ENCODE measurements at regions not wholly inside any gene's neighbourhood (a gene's known extent, or its start where the extent isn't known, plus 50 kb on each side); places are given as distances from the start of the nearest gene placed in this dataset.
"Not testable (repeated sequence)": the region's sequence is repeated elsewhere in the genome, so short reads cannot be mapped to it uniquely, and the experiment has no call there.

DNA sequence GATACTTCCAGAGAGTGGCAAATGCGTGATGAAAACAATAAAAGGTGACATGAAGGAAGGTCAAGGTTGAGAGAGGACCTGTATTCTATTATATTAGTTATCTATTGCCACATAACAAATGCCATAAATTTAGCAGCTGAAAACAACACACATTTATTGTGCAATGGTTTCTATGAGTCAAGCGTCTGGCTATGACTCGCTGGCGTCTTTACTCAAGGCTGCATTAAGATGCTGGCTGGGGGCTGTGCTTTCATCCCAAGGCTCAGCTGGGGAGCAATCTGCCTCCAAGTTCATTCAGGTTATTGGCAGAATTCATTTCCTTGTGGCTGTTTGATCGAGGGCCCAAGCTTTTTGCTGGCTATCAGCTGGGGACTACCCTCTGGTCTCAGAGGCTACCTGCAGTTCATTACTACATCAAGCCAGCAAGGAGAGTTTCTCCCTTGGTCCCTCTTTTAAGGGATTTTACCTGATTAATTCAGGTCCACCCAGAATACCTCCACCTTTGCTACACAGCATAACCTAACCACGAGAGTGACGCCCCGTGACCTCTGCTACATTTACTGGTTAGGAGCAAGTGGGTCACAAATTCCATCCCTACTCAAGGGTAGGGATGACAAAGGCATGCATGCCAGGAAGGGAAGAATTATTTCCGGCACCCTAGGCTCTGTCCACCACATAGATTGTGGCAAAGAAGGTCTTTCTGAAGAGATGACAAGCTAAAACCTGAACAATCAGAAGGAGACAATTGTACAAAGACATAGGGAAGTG, 549.1 kb downstream of the MN1 start:
- no peak for DNase-seq (ENCODE audit: low read depth)

- no peak for DNase-seq (ENCODE audit: low read depth)
Measured at GRCh38 chr22:27253108-27253902, 548.3 kb downstream of the MN1 start.

DNA sequence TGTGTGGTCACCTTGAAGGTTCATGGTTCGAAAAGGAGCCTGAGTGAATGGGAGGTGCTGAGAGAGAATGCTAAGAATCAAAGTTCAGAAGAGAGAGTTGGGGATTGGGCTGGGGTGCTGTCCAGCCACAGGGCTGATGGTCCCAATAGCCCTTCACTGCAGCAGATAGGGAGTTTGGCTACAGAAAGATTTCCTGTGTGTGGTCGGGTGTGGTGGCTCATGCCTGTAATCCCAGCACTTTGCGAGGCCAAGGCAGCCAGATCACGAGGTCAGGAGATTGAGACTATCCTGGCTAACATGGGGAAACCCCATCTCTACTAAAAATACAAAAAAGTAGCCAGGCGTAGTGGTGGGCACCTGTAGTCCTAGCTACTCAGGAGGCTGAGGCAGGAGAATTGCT, 547.5 kb downstream of the MN1 start:
- not testable (repeated sequence) for DNase-seq (ENCODE audit: low read depth)

DNA sequence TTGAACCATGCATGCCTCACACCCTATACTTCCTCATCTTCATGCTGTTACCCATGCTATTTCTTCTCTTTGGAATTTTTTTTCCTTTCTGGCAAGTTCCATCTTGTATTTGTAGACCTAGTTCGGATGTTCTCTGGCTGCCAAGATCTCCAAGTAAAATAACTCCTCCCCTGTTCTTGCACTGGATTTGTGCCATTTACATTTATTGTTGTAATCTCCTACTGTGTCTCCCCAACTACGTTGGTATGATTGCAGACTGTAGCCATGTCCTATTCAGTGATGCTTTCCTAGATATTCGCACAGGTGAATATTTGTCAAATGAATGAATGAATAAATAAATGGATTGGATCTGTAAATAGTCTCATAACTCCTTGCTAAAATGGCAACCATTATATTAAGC, 546.0 kb downstream of the MN1 start:
- no peak for DNase-seq (ENCODE audit: low read depth)

GRCh38 chr22:27257987-27258386, 543.6 kb downstream of the MN1 start:
- no peak for DNase-seq (ENCODE audit: low read depth)

- DNase-seq (ENCODE audit: low read depth) = no peak
Measured at GRCh38 chr22:27258616-27259172, 542.9 kb downstream of the MN1 start.

DNA sequence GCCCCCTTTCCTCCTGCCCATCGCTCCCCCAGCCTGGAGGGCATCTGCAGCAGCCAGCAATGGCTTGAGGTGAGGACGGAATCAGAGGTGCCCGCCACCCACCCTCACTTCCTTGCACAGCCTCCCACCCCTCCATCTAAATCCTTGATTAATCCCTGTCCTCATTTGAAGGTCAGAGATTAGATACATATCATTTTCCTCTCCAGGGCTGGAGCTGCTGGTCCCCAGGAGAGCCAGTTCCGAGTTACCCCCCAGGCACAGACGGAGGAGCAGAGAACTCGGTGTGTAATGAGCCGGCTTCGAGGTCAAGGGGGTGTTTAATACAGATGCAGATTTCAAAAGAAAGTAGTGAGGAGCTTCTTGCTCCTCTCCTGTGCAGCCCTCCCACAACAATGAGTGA, 542.1 kb downstream of the MN1 start:
- no peak for DNase-seq (ENCODE audit: low read depth)

GRCh38 chr22:27260087-27260698, 541.4 kb downstream of the MN1 start:
- DNase-seq (ENCODE audit: low read depth) = no peak

DNA sequence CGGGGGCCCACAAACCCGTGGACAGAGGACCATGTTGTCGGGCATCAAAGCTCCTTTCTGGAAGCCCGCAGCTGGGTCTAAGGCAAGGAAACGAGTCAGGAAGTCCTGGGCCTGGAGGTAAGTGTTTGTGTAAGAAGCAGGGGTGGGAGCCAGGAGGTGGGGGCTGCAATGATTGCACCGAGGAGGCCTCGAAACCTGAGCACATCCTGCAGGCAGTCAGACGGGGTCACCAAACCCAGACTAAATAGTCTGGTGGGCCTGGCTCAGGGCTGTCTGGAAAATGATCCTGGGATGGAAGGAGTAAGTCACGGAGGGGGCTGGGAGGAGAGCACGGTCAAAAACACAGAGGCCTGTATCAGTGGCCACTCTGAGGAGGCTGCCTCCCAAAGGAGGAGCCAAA, 539.2 kb downstream of the MN1 start:
- DNase-seq (ENCODE audit: low read depth) = no peak

DNA sequence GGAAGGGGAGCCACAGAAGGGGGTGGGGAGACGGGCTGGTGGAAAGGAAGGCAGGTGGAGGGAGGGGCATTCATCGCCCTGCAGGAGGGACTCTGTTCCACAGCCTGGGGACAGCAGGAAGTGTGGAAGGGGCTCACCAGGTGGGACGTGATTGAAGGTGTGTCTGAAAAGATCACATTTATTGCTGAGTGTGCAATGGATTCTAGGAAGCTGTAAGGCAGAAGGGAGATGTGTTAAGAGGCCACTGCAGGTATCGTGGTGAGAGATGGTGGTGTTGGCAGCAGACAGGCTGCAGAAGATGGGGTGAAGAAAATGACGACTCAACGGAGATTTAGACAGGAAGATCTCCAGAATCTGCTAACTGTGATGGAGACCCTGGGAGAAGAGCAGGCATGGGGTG, 537.4 kb downstream of the MN1 start:
- DNase-seq (ENCODE audit: low read depth) = no peak

DNA sequence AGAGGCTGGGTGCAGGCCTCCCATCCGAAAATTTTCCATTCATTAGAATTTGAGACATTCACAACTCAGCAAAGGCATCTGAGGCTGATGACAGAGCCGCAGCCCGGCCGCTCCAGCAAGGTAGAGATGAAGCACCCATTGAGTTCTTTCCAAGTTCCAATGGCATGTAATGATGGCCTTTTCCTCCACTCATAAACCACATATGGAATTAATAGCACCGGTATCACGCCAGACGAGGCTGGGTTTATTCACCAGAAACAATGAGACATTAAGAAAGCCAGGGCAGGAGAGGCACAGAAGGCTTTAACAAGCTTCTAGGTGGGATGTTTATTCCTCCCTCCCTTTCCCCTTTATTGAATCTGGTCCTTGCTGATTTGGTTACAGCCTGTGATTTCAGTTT, 534.4 kb downstream of the MN1 start:
- no peak for DNase-seq (ENCODE audit: low read depth)

DNA sequence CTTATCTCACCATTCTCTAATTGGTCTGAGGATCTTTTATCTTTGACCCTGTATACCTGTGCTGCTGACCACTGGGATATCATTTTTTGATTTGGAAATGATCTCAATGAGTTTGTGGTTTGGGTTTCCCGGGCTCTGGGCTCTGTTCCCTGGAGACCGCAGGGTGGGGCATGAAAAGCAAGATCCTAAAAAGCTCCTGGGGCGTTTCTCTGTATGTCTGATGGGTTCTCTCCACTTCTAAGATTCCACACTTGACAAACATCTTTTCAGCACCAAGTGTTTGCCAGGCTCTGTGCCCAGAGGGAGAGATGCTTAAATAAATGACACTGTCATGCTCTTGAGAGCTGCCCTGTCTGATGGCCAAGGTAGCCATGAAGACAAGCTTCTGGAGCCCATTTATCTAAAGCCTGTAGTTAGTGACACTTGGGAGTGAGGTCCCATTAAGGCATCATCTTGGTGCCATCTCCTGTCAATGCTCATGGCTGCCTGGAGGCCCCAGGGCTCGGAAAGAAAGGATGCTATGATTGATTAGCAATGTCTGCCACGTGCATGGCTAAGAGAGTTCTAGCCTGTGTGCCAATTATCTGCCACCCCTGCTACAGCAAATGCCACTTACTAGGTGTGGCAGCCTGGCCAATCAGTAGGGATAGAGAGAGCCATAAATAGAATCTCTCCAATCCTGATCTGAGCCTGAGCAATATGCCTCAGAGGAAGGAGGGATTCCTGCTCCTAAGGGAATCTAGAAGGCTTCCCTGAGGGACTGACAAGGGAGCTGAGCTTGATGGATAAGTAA, 531.6 kb downstream of the MN1 start:
- no peak for DNase-seq (ENCODE audit: low read depth)

- no peak for DNase-seq (ENCODE audit: low read depth)
Measured at GRCh38 chr22:27270818-27271510, 530.6 kb downstream of the MN1 start.

- no peak for DNase-seq (ENCODE audit: low read depth)
Measured at GRCh38 chr22:27273436-27273835, 528.1 kb downstream of the MN1 start.

- no peak for DNase-seq (ENCODE audit: low read depth)
Measured at GRCh38 chr22:27273853-27274252, 527.7 kb downstream of the MN1 start.

DNA sequence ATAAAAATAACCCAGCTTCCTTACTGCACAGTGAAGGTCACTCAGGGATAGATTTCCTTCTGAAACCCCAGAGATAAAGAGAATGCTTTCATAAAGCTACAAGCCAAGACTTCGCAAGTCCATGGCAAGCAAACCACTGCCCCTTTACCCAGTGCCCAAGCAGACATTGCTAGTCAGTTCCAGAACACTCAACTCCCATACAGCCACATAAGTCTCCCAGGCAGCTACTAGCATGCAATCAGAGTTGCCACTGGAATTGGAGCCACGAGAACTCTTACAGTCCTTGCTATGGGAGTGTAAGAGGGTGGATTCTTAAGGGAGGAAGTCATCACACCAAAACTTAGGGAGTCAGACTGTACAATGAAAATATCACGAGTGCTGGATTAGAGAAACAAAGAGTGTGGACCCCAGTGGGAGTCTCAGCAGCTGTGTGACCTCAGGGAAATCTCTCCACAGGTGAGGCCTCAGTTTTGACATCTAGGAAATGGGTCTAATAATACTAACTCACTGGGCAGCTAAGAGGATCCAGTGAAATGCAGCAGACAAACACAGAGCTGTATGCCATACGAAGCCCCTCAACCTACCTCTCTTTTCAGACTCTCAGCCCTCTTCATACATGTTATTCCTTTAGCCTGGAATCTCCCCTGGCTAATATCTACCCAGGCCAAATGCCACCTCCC, 526.6 kb downstream of the MN1 start:
- DNase-seq (ENCODE audit: low read depth) = no peak

- no peak for DNase-seq (ENCODE audit: low read depth)
Measured at GRCh38 chr22:27278946-27279345, 522.6 kb downstream of the MN1 start.

- DNase-seq (ENCODE audit: low read depth) = no peak
Measured at GRCh38 chr22:27283240-27283639, 518.3 kb downstream of the MN1 start.

DNA sequence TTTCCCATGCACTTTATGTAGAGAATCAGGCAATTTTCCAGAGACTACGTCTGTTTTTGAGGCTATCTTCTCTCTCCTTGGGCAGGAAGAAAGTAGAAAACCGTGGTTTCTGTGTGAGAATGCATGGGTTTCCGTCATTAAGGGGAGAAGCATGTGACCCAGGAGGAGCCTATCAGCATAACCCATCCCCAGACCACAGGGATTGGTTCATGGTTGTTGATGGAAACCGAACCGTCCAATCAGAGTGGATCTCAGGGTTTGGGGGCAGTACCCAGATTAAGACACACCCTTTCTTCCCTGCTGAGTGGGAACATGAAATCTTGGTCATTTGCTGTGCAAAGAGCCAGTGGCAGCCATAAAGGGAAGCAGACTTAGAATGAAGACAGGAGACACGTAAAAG, 517.8 kb downstream of the MN1 start:
- DNase-seq (ENCODE audit: low read depth) = no peak

GRCh38 chr22:27284324-27284723, 517.2 kb downstream of the MN1 start:
- DNase-seq (ENCODE audit: low read depth) = no peak

DNA sequence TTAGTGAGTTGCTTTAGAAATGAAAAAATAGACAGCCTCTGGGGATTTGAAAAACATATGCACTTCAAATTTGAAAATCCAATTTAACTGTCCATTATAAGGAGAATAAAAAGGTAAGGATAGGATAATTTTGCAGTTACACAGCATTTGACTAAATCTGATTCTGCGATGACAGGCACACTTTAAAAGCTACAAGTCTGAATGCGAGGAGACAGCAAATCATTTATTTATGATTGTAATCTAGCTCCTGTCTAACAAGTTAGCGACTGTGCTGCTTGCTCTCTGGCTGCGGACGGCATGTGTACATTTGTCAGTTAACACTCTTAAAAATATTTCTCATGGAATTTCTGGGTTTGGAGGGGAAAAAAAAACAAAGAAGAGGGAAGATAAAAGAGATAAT, 514.8 kb downstream of the MN1 start:
- no peak for DNase-seq (ENCODE audit: low read depth)
